ENCODE measurements at regions not wholly inside any gene's neighbourhood (a gene's known extent, or its start where the extent isn't known, plus 50 kb on each side); places are given as distances from the start of the nearest gene placed in this dataset.

DNA sequence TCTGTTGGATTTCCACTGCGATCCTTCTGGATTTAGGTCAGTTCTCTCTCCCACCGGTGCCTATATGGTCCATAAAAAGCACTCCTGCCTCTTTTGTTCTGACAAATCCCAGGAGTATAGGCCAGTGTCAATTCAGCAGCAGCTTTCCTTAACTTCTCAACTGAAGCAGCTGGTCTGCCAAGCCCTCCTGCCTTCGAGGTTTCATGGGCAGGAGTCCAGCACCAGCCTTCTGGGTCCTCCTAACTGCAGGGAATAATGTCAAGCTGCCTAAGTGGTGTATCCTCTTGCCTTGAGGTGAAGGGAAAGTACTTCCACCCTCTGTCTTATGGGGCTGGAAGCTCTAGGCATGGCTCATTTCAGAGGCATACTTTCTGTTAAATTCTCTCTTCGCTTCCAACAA lies 149.4 kb upstream of the NCAM1 start:
- H3K4me1 Mint-ChIP-seq: no peaks in the 10 kb centered on the region
- Histone ChIP-seq H3K27ac (ENCODE audit: low read depth, low read length) (no peak overlapping the region), H3K27me3 (ENCODE audit: control insufficient read depth in 2 of 2, insufficient read depth in 2 of 2, low read length in 2 of 2) (no peaks in the 10 kb centered on the region), H3K4me3 (ENCODE audit: low read length) (no peak overlapping the region), H3K36me3 (ENCODE audit: control insufficient read depth in 2 of 3, insufficient read depth in 3 of 3, low read length in 3 of 3) (no peaks in the 10 kb centered on the region), H3K9me3 (ENCODE audit: control insufficient read depth in 2 of 3, low read length in 3 of 3) (no peaks in the 10 kb centered on the region), H3K4me1 (ENCODE audit: control insufficient read depth in 2 of 2, insufficient read depth in 2 of 2, low read length in 2 of 2) (no peaks in the 10 kb centered on the region)
- CTCF ChIA-PET: no interaction called here
- peaks cover 0 to 8% (median 1%) of the 10 kb centered on the region in 11 donors for H3K9me3 Mint-ChIP-seq
- ATAC-seq (no peak), DNase-seq (no peak)
- H3K4me3 Mint-ChIP-seq: no peak overlapping the region
- intact Hi-C loops (cut with micrococcal nuclease): no loop called here
- POLR2A ChIA-PET: no interaction called here
- H3K27me3 Mint-ChIP-seq: peaks cover 2 to 12% (median 3%) of the 10 kb centered on the region in 5 donors
- H3K36me3 Mint-ChIP-seq: no peaks in the 10 kb centered on the region
- no peak overlapping the region for H3K27ac Mint-ChIP-seq

DNA sequence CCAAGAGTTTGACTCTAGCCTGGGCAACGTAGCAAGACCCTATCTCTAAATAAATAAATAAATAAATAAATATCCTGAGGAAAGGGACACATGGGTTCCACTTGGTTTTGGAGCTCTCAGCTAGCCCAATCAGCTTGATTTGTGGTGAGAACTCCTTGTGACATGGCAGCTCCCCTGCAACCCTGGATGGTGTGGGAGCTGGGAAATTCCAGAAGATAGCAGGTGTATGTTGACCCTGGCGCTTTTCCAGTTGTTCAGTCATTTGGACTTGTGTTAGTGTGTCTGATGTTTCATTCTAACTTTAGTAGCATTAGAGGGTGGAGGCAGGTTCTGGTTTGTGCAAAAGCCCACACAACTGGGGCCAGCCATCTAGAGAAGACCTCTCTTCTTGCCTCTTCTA lies 148.5 kb upstream of the NCAM1 start:
- Mint-ChIP-seq H3K4me3 (no peak overlapping the region), H3K9me3 (peaks cover 0 to 8% (median 1%) of the 10 kb centered on the region in 11 donors), H3K36me3 (no peaks in the 10 kb centered on the region), H3K4me1 (no peaks in the 10 kb centered on the region), H3K27ac (no peak overlapping the region), H3K27me3 (peaks cover 2 to 18% (median 3%) of the 10 kb centered on the region in 5 donors)
- H3K9me3 ChIP-seq (ENCODE audit: control insufficient read depth in 2 of 3, low read length in 3 of 3): no peaks in the 10 kb centered on the region
- intact Hi-C loops (cut with micrococcal nuclease): no loop called here
- H3K4me1 ChIP-seq (ENCODE audit: control insufficient read depth in 2 of 2, insufficient read depth in 2 of 2, low read length in 2 of 2): no peaks in the 10 kb centered on the region
- CTCF ChIA-PET: no interaction called here
- H3K27ac ChIP-seq (ENCODE audit: low read depth, low read length): no peak overlapping the region
- POLR2A ChIA-PET: no interaction called here
- H3K36me3 ChIP-seq (ENCODE audit: control insufficient read depth in 2 of 3, insufficient read depth in 3 of 3, low read length in 3 of 3): no peaks in the 10 kb centered on the region
- H3K4me3 ChIP-seq (ENCODE audit: low read length): no peak overlapping the region
- ATAC-seq (no peak), DNase-seq (no peak)
- H3K27me3 ChIP-seq (ENCODE audit: control insufficient read depth in 2 of 2, insufficient read depth in 2 of 2, low read length in 2 of 2): no peaks in the 10 kb centered on the region

DNA sequence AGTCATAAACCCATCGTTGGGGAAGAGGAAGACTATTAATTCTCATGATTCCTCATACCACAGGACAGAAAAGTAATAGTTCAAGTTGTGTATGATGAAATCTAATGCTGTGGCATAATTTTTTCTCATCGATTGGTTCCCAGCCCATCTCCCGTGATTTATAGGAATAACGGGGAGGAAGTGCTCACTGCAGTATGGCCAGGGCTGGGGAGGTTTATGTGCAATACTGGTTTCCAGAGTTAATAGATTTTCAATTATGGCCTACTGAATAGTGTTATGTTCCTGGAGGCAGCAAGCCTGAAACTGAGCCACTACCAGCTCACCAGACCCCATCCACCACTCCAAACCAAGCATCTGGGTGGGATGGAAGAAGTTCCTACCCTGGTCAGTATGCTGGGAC lies 147.1 kb upstream of the NCAM1 start:
- Histone ChIP-seq H3K27ac (ENCODE audit: low read depth, low read length) (no peak overlapping the region), H3K9me3 (ENCODE audit: control insufficient read depth in 2 of 3, low read length in 3 of 3) (no peaks in the 10 kb centered on the region), H3K36me3 (ENCODE audit: control insufficient read depth in 2 of 3, insufficient read depth in 3 of 3, low read length in 3 of 3) (no peaks in the 10 kb centered on the region), H3K27me3 (ENCODE audit: control insufficient read depth in 2 of 2, insufficient read depth in 2 of 2, low read length in 2 of 2) (no peaks in the 10 kb centered on the region), H3K4me3 (ENCODE audit: low read length) (no peak overlapping the region), H3K4me1 (ENCODE audit: control insufficient read depth in 2 of 2, insufficient read depth in 2 of 2, low read length in 2 of 2) (no peaks in the 10 kb centered on the region)
- POLR2A ChIA-PET: no interaction called here
- ATAC-seq: no peak
- H3K36me3 Mint-ChIP-seq: no peaks in the 10 kb centered on the region
- no peak overlapping the region for H3K4me3 Mint-ChIP-seq
- peaks cover 0 to 8% (median 1%) of the 10 kb centered on the region in 11 donors for H3K9me3 Mint-ChIP-seq
- H3K27me3 Mint-ChIP-seq: peaks cover 2 to 18% (median 6%) of the 10 kb centered on the region in 5 donors
- intact Hi-C loops (cut with micrococcal nuclease): no loop called here
- H3K27ac Mint-ChIP-seq: no peak overlapping the region
- H3K4me1 Mint-ChIP-seq: no peaks in the 10 kb centered on the region
- no peak for DNase-seq
- CTCF ChIA-PET: no interaction called here

DNA sequence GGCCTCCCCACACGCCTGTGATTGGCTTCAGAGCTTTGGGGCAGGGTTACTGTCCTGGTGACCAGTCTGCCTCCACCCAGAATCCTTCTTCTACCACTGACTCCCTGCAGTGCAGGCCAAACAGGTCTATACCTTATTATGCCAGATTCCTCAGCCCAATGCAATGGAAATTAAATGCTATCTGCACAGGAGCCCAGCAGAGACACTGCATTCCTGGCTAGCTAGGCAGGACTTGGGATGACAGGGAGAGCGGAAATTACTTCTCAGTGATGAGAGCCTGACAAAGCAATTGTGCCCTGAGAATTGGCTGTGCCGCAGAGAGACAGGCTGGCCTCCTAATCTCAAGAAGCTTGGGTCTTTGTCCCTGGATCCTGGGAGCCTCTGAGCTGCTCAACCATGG lies 143.8 kb upstream of the NCAM1 start:
- no peaks in the 10 kb centered on the region for H3K4me1 ChIP-seq (ENCODE audit: control insufficient read depth in 2 of 2, insufficient read depth in 2 of 2, low read length in 2 of 2)
- H3K27ac ChIP-seq (ENCODE audit: low read depth, low read length): no peak overlapping the region
- POLR2A ChIA-PET: no interaction called here
- no peak for DNase-seq
- H3K9me3 ChIP-seq (ENCODE audit: control insufficient read depth in 2 of 3, low read length in 3 of 3): no peaks in the 10 kb centered on the region
- Mint-ChIP-seq H3K36me3 (no peaks in the 10 kb centered on the region), H3K9me3 (peaks cover 0 to 3% (median 0%) of the 10 kb centered on the region in 11 donors), H3K27me3 (peaks cover 2 to 24% (median 11%) of the 10 kb centered on the region in 5 donors), H3K27ac (no peak overlapping the region), H3K4me1 (no peaks in the 10 kb centered on the region), H3K4me3 (no peak overlapping the region)
- intact Hi-C loops (cut with micrococcal nuclease): no loop called here
- CTCF ChIA-PET: no interaction called here
- H3K36me3 ChIP-seq (ENCODE audit: control insufficient read depth in 2 of 3, insufficient read depth in 3 of 3, low read length in 3 of 3): no peaks in the 10 kb centered on the region
- ATAC-seq: no peak
- no peaks in the 10 kb centered on the region for H3K27me3 ChIP-seq (ENCODE audit: control insufficient read depth in 2 of 2, insufficient read depth in 2 of 2, low read length in 2 of 2)
- no peak overlapping the region for H3K4me3 ChIP-seq (ENCODE audit: low read length)

DNA sequence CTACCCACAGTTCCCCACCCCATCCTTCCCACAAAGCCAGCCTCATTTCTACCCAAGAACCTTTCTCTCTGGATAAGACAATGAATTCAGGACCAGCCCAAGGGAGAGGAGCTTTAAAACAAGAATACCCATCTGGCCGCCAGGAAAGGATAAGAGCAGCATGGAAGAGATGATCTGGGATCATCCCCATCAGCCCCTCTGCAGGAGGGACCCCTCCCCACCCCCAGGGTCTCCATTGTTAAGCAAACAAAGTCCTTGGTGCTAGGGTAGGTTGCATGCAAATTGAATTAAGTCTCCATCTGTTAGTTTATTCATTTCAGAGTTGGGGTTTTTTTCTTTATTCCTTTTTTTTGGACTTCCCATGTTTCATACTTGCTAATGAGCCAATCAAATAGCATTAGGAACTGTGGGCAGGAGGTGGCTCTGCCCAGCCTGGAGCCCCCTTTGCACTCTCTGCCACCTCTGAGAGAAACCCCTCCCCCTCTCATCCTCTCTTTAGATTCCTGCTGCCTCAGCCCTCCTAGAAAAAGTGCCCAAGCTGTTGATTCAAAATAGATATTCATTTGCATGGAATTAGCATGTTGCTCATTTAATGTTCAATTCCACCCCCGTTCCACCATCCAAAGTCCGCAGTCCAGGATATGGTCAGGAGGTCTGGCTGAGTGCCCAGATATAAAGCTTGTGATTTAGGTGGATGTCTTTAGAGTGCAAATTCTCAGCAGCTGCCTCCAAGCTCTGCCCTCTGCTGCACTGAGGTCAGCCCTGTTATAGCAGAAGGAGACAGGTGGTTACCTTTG lies 138.5 kb upstream of the NCAM1 start:
- H3K36me3 Mint-ChIP-seq: no peaks in the 10 kb centered on the region
- CTCF ChIA-PET: no interaction called here
- H3K27me3 Mint-ChIP-seq: peaks cover 4 to 30% (median 25%) of the 10 kb centered on the region in 5 donors
- no peak overlapping the region for H3K4me3 Mint-ChIP-seq
- no peak overlapping the region for H3K4me3 ChIP-seq (ENCODE audit: low read length)
- peaks cover 0 to 4% (median 0%) of the 10 kb centered on the region in 11 donors for H3K9me3 Mint-ChIP-seq
- DNase-seq (no peak), ATAC-seq (no peak)
- no peaks in the 10 kb centered on the region for H3K9me3 ChIP-seq (ENCODE audit: control insufficient read depth in 2 of 3, low read length in 3 of 3)
- H3K36me3 ChIP-seq (ENCODE audit: control insufficient read depth in 2 of 3, insufficient read depth in 3 of 3, low read length in 3 of 3): no peaks in the 10 kb centered on the region
- intact Hi-C loops (cut with micrococcal nuclease): no loop called here
- POLR2A ChIA-PET: no interaction called here
- H3K27ac Mint-ChIP-seq: no peak overlapping the region
- H3K27ac ChIP-seq (ENCODE audit: low read depth, low read length): no peak overlapping the region
- no peaks in the 10 kb centered on the region for H3K27me3 ChIP-seq (ENCODE audit: control insufficient read depth in 2 of 2, insufficient read depth in 2 of 2, low read length in 2 of 2)
- no peaks in the 10 kb centered on the region for H3K4me1 Mint-ChIP-seq
- H3K4me1 ChIP-seq (ENCODE audit: control insufficient read depth in 2 of 2, insufficient read depth in 2 of 2, low read length in 2 of 2): no peaks in the 10 kb centered on the region

DNA sequence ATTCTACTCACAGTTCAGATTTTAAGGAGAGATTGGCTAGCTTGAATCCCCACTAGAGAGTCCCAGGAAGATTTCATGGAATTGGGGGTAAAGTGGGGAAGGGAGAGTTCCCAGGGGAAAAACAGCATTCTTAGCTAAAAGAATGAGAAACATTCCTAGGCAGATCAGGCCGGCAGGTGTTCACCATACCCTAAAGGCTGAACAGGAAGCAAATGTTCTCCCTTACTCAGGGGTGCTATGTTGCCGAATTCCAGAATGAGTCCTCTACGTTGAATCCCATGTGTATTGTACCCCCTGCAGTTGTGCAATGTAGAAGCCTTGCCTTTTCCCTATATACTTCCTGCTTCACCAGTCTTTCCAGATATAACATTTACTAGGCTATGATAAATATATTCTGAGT lies 135.2 kb upstream of the NCAM1 start:
- Mint-ChIP-seq H3K27ac (no peak overlapping the region), H3K36me3 (no peaks in the 10 kb centered on the region), H3K4me3 (no peak overlapping the region), H3K9me3 (peaks cover 0 to 6% (median 1%) of the 10 kb centered on the region in 11 donors), H3K4me1 (no peaks in the 10 kb centered on the region), H3K27me3 (peaks cover 4 to 36% (median 20%) of the 10 kb centered on the region in 5 donors)
- ATAC-seq (no peak), DNase-seq (no peak)
- POLR2A ChIA-PET: no interaction called here
- no peaks in the 10 kb centered on the region for H3K27me3 ChIP-seq (ENCODE audit: control insufficient read depth in 2 of 2, insufficient read depth in 2 of 2, low read length in 2 of 2)
- H3K36me3 ChIP-seq (ENCODE audit: control insufficient read depth in 2 of 3, insufficient read depth in 3 of 3, low read length in 3 of 3): no peaks in the 10 kb centered on the region
- CTCF ChIA-PET: no interaction called here
- no peak overlapping the region for H3K4me3 ChIP-seq (ENCODE audit: low read length)
- H3K27ac ChIP-seq (ENCODE audit: low read depth, low read length): no peak overlapping the region
- H3K4me1 ChIP-seq (ENCODE audit: control insufficient read depth in 2 of 2, insufficient read depth in 2 of 2, low read length in 2 of 2): no peaks in the 10 kb centered on the region
- intact Hi-C loops (cut with micrococcal nuclease): no loop called here
- no peaks in the 10 kb centered on the region for H3K9me3 ChIP-seq (ENCODE audit: control insufficient read depth in 2 of 3, low read length in 3 of 3)

DNA sequence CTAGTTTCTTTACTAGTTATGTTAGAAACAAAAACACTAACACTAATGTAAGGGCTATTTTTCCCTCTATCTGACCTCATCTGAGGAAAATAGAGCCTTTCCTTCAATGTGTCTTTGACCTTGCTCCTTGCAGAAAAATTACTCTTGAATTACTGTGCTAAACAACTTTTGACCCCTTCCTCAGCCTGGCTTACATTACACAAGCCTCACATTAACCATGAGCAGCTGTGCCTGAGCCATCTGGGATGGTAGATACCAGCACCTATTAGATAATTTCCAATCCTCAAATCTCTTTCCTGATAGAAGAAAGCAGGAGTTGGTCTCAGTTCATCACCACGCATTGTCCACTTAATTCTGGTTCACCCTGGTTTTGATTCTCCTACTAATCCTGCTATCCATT lies 134.4 kb upstream of the NCAM1 start:
- ChIA-PET POLR2A (no interaction called here), CTCF (no interaction called here)
- Mint-ChIP-seq H3K4me1 (no peaks in the 10 kb centered on the region), H3K9me3 (peaks cover 0 to 6% (median 1%) of the 10 kb centered on the region in 11 donors), H3K27me3 (peaks cover 4 to 32% (median 18%) of the 10 kb centered on the region in 5 donors), H3K4me3 (no peak overlapping the region), H3K36me3 (no peaks in the 10 kb centered on the region), H3K27ac (no peak overlapping the region)
- H3K4me3 ChIP-seq (ENCODE audit: low read length): no peak overlapping the region
- H3K36me3 ChIP-seq (ENCODE audit: control insufficient read depth in 2 of 3, insufficient read depth in 3 of 3, low read length in 3 of 3): no peaks in the 10 kb centered on the region
- DNase-seq: no peak
- H3K9me3 ChIP-seq (ENCODE audit: control insufficient read depth in 2 of 3, low read length in 3 of 3): no peaks in the 10 kb centered on the region
- H3K27me3 ChIP-seq (ENCODE audit: control insufficient read depth in 2 of 2, insufficient read depth in 2 of 2, low read length in 2 of 2): no peaks in the 10 kb centered on the region
- intact Hi-C loops (cut with micrococcal nuclease): no loop called here
- no peaks in the 10 kb centered on the region for H3K4me1 ChIP-seq (ENCODE audit: control insufficient read depth in 2 of 2, insufficient read depth in 2 of 2, low read length in 2 of 2)
- ATAC-seq: no peak
- no peak overlapping the region for H3K27ac ChIP-seq (ENCODE audit: low read depth, low read length)
